AG09319 (cell line): ENCODE measurements at regions not wholly inside any gene's neighbourhood (a gene's known extent, or its start where the extent isn't known, plus 50 kb on each side); places are given as distances from the start of the nearest gene placed in this dataset.

Source experiments
- DNase-seq: peaks from one replicate; pipeline ENCODE4 v3.0.0-alpha.2; 2010; ENCODE audit warnings: low read depth; ENCODE audit errors: extremely low read depth
- CTCF ChIP-seq: IDR thresholded peaks from 2 replicates; pipeline ENCODE4 v1.5.1; 2011; ENCODE audit warnings: low read depth, mild to moderate bottlenecking, inconsistent platforms, low read length, moderate library complexity

- no peak for TF ChIP-seq CTCF
These were observed 221.2 kb upstream of the MAP3K7 start for GRCh38 chr6:90807791-90808701.

GRCh38 chr6:90805619-90806155 lies 218.8 kb upstream of the MAP3K7 start:
- no peak for TF ChIP-seq CTCF
- no peak for DNase-seq

More at GRCh38 chr6:90807791-90808701, 221.2 kb upstream of the MAP3K7 start:
- DNase-seq, result no peak

- TF ChIP-seq CTCF, result no peak
- no peak for DNase-seq
These were observed 217.1 kb upstream of the MAP3K7 start for GRCh38 chr6:90803956-90804355.

- DNase-seq, result no peak
- TF ChIP-seq CTCF, result no peak
These were observed 208.2 kb upstream of the MAP3K7 start for GRCh38 chr6:90795078-90795477.

- no peak for TF ChIP-seq CTCF
These were observed 206.9 kb upstream of the MAP3K7 start for GRCh38 chr6:90793771-90794170.

GRCh38 chr6:90790696-90791095 lies 203.8 kb upstream of the MAP3K7 start:
- TF ChIP-seq CTCF, result no peak
- no peak for DNase-seq

More at GRCh38 chr6:90793771-90794170, 206.9 kb upstream of the MAP3K7 start:
- DNase-seq, result no peak

- DNase-seq, result no peak
- TF ChIP-seq CTCF, result no peak
These were observed 203.2 kb upstream of the MAP3K7 start for GRCh38 chr6:90790058-90790457.
